GM23248 (cell line): ENCODE measurements at regions not wholly inside any gene's neighbourhood (a gene's known extent, or its start where the extent isn't known, plus 50 kb on each side); places are given as distances from the start of the nearest gene placed in this dataset.

Source experiments
- EZH2 ChIP-seq: fragments of 200-600 bp; sonication (generic); IDR thresholded peaks from 2 replicates; pipeline ENCODE4 v1.6.1; 2018; ENCODE audit warnings: antibody characterized with exemption, mild to moderate bottlenecking; ENCODE audit not compliant: insufficient read depth, poor library complexity, severe bottlenecking
- EZH2phosphoT487 ChIP-seq: fragments of 200-600 bp; sonication (generic); IDR thresholded peaks from 2 replicates; pipeline ENCODE4 v1.6.1; 2018; ENCODE audit warnings: antibody characterized with exemption, moderate library complexity, mild to moderate bottlenecking, low read depth; ENCODE audit not compliant: insufficient read depth

- TF ChIP-seq EZH2 (no peak), EZH2phosphoT487 (no peak)
Observed at GRCh38 chr20:24365670-24366069, 103.8 kb upstream of the SYNDIG1 start.
